ENCODE measurements at regions not wholly inside any gene's neighbourhood (a gene's known extent, or its start where the extent isn't known, plus 50 kb on each side); places are given as distances from the start of the nearest gene placed in this dataset.

DNA sequence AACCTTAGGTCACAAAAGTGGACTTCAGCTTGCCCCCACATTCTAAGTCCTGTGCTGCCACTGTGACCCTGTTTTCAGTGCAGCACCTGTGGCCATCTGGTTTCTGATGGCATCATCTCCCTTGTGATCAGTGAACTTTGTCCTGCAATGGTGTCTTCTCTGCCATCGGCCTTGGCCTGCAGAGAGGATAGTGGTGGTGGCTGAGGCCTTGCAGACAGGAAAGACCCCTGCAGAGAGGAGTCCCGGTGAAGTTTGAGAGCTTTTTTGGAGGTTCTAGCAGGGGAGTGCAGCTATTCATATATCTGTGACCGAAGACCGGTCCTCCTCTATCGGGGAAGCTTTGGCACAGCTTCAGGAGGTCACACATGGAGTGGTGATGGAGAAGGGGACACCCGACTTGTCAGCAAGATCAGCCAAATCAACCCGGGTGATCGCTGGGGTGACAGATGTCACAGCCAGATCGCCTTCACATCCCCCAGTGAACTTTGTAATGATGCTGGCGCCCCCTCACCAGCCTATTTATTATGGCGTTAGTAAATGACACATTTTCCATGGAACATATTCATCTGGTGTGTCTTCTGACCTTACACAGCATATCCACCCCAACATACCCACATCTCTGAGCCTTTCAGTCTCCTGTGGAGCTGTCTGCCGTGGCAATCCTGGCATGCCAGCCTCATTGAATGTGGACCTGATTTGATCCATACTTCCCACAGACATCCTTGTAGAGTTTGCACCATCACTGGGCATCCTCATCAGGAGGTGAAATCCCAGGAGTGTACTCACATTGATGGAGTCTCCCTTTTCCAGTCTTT, 136.1 kb downstream of the PAPOLA start:
- DNase-seq: no peak

DNA sequence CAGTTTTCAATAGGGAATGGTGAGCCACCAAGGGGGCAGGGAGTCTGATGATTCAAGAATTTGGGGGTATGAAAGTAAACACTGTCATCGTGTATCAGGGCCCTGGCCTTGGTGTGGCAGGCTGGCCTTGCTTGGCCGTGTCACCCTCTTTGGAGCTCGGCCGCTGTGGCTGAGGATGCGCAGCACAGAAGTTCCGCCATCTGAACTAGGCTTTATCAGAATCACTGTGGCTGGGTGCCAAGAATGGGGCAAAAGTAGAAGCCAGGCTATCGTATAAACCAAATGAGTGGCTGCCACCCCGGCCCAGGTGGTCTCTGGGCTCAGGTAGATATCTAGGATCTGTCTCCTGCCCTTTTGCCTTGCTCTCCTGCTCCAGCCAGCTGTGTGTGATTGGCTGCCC, 137.4 kb downstream of the PAPOLA start:
- no peak for DNase-seq

DNA sequence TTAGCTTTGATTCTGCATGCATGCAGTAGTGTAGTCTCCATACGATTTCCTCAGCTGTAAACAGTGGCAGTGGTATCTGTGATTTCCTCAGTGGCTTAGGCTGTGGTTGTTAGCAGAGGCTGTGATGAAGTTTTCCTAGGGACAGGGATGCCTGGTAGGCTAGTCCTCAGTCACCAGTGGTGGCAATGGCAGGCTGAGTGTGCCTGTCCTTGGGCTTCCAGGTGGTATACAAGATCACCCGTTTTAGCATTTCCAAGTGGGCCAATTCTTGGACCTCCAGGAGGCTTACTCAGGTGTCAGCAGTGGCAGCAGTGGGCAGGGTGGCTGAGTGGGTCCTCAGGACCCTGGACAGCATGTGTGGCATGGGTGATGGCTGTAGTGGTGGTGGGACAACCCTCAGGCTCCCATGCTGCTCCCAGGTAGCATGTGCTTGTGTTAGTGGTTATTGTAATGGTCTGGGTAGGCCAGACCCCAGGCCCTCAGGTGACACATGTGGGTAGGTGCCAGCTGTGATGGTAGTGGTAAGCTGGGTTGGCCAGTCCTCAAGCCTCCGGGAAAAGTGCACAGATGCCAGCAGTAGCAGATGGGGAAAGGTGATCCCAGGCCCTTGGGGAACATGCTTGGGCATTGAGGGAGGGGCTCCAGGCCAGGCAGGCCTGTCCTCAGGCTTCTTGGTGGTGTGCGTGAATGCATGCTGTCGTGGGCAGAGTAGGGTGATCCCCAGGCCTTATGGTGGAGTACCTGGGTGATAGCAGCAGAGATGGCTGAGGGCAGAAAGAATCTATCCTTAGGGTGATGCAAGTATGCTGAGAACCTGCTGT, 146.5 kb downstream of the PAPOLA start:
- DNase-seq: no peak

DNA sequence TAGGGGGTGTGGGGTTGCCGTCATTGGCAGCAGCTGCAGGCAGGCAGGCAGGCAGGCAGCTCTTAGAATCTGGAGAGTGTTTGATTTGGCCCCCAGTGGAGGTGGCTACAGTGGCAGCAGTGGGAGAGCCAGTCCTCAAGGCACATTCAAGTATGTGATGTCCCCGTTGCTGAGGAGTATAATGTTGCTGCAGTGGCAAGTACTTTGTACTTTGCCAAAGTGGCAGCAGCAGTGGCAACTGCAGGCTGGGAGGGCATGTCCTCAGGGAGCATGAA, 147.1 kb downstream of the PAPOLA start:
- no peak for DNase-seq

DNA sequence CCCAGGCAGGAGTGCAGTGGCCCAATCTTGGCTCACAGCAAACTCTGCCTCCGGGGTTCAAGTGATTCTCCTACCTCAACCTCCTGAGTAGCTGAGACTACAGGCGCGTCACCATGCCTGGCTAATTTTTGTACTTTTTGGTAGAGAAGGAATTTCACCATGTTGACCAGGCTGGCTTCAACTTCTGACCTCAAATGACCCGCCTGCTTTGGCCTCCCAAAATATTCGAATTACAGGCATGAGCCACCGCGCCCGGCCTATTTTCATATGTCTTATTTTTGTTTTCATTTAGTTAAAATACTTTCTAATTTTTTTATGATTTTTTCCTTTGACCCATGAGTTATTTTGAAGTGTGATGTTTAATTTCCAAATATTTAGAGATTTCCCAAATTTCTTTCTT, 143.6 kb upstream of the VRK1 start:
- no peak for DNase-seq

DNA sequence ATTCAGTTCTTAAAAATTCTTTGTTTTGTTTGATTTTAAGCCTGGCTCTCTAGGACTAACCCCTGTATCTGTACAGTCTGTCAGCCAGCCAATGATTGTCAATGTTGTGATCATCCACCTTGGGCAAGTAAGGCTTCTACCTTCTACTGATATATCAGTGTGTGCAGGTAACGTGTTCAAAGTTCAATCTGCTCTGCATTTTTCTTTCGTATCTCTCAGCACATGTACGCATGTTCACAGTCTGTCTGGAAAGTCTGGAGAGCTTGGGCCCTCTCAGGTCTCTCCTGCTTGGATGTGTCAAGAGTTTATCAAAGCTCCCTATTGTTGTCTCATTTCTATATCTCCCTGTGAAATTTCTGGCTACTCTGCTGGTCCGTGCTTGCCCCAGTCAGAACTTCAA, 138.6 kb upstream of the VRK1 start:
- no peak for DNase-seq

DNA sequence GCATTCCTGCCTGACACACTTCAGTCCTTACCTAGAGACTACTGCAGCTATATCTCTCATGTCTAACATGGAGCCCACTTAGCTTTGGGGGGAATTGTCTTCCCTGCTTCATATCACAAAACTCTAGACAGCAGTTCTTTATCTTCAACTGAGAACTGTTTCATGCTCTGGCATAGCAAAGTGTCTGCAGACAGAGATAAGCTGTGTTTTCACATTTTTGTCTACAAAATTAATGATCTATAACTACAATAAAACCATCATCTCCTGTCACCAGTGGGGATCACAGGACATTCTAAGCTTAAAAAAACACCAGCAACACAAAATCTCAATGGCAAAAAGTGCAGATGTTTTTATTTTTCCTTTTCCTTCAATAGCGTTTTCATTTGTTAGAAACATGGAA, 137.1 kb upstream of the VRK1 start:
- no peak for DNase-seq

DNA sequence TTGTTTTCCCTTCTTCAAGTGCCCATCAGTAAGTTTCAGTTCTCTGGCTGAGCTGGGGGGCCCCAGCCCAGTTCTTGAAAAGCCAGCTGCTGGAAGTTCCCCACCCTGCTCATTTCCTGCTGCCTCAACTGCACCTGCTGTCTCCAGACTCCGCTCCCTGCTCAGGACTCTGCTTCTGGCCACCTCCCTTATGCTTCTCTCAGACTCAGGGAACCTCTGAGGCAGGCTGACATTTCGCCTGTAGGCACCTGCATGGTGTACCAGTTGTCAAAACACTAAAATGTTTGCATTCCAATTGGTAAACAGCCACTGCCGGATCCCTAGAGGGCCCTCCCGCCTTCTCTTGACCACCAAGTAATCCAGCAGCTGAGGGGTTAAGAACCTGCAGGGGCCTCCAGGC, 136.5 kb upstream of the VRK1 start:
- no peak for DNase-seq

DNA sequence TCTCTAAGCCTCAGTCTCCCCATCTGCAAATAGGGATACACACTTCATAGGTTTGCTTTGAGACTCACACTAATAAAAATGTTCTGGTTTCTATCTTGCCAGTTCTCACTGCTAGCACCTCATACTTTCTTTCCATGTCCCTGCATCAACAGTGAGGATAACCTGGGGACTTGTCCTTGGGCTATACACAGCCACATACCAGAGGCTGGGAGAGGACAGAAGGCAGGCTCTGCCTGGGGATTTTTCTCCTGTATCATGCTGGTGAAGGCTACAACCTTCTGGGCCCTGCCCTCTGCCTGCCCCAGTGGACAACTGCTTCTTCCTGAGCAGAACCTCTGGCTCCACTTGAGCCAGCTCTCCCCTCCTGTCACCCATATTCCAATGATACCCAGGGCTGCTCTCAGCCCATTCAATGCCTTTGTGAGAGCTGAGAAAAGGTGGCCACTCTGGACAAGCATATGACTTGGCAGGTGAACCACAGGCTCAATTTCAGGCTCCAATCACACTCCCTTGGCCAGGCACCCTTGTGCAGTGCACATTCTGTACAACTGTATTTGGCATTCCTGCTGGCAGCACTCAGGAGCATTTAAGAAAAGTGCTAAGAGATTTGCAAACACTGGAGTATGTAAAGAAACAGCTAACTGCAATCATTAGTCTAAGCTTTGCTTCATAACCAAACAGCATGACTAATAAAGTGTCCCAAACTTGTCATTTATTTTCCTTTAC, 135.8 kb upstream of the VRK1 start:
- DNase-seq: no peak

DNA sequence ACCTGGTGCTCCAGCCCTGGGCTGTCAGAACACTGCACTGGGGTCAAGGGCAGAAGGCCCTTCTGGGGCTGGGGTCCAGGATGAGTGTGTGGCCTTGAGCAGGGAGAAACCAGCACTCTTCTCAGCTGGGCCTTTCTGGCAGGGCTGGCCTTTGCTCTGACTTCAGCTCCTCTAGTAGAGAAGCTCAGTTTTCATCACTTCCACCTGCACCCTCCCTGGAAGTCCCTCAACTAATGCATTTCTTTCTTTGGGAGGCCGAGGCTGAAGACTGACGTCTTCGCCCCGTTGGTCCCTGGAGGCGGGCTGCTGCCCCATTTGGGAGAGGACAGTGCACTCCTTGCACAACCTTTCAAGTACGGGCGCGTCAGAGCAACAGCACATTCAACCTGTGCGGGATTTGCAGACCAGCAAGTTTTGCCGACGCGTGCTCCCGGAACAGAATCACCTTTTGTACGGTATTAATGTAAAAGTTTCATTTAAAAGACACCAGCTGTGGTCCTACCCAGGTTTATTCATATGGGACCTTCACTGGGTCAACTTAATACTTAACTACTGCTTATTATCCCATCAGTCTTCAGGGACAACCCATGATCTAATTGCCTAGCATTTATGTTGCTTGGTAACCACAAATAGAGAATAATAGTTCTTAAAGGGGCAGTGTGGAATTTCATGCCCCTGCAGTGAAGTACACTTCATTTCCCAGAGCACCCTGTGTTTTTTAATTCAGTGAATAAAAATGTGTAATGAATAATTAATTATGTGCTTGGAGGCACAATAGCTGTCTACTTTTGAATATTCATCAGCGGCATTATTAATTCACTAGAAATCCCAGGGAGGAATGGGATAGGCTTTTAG, 134.8 kb upstream of the VRK1 start:
- no peak for DNase-seq

DNA sequence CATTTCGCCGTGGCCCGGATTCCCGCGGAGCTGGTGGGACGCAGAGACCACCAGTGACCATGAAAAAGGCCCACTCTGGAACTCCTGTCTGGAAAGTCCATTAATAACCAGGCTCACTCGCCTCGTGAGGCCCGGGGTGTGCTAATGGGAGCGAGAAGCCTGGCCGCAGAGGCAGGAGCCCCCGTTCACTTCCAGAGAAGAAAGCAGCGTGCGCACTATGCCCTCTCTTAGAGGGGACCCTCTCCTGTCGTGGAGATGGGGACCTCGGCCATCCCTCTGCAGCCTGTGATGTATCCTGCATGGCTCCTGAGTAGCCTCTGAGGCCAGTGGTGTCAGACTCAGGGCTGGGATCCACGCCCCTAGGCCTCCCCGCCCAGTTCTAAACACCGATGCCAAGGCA, 134.1 kb upstream of the VRK1 start:
- DNase-seq: no peak

DNA sequence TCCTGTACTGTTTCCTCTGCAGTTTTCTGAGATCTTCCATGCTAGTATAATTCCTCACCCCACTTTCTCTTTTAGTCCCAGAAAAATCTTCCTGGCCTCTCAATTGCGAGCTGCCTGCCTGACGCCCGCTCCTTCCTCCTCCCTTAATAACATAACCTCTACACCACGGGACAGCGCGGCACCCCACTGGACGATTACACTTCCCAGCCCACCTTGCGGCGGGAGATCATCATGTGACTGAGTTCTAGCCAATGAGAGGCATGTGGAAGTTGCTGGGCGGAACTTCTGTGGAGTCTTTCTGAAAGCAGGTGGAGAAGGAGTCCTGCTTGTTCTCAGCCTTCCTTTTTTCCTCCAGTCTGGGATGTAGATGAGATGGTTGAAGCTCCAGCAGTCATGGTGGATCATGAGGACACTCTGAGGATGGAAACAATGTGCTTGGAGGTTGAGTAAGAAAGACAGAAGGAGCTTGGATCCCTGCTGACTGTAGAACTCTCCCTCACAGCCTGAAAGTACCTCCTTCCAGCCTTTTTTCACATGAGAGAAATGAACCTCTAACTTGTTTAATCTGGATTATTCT, 133.6 kb upstream of the VRK1 start:
- no peak for DNase-seq

DNA sequence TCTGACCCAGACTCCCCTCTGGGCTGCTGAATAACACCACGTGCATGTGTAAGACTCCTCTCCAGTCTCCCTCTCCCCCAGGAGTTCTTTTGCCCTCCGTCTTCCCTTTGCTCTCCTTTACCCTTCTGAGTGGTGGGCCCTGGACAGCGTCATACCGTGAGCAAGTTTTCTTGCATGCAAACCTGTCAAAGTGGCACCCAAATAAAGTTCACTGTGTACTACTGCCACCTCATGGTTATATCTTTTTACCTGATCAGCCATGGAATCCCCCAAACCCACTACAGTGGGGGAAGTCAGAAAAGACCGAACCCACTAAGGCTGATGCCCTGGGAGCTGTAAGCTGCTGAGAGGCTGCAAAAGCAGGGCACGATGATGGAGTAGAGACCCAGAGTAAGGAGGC, 131.1 kb upstream of the VRK1 start:
- no peak for DNase-seq

DNA sequence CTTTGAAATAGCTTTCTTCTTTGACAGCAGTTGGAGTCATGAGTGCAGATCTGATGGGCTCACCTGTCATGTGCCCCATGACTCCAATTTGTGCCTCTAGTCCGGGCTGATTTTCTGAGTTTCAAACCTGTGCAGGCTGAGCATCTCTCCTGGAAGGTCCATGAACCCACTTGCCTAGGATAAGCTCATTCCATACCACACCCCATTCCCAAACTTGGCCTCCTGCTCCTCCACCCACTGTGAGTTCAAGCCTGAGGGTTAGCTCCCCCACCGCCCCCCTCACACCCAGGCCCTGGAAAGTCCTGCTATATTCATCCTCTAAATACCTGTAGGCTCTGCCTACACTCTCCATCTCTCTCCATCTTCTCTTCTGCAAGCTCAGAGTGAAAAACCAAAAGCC, 126.8 kb upstream of the VRK1 start:
- no peak for DNase-seq

DNA sequence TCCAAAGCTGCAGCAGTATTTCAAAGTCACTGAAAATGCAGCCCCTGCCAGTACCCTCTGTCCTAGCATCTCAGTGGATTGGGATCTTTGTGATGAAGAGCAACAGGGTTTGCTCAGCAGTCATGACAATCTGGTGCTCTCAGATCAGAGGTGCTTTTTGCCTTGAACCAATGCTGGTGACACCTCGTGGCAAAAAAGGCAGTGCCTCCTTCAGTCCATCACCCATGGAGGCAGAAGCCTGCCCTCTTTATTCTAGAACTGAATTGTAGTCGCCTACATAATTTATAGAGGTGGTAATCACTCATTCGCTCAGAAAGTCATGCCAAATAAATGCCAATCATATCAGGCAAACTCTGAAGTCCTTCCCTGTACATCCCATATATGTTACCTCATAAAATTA, 126.0 kb upstream of the VRK1 start:
- DNase-seq: no peak

DNA sequence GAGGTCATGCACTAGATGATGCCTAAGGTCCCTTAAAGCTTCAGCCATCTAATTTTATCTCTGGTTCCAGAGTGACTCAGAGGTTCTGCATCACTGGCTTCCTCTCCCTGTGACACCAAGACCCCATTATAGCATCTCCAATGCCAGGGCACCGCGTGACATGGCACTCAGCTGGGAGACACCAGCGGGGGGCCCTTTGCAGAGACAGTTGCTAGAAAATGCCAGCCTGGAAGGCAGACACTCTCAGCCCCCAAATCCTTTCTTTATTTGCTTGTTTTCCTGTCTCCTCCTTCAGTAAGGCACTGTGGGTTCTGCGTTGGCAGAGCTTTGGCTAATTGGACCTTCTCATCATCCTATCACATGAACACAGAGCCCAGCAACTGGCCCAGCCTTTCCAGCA, 123.5 kb upstream of the VRK1 start:
- no peak for DNase-seq

DNA sequence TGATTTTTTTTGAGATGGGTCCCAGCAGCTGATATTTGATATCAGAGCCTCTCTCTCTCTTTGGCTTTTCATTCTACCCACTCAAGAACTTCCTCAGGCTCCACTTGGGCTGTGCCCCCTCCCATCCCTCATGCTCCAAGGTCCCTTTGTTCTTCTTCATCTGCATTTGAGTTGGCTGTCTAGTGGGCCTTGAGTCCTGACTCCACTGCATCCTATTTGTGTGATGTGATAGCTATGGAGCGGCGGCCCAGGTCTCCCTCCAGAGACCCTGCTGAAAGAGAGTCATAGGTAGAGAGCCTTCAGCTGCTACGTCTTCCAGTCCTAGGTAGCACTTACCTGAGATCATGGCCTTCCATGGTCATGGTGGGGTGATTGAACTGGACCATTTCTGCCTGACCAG, 123.1 kb upstream of the VRK1 start:
- DNase-seq: no peak

DNA sequence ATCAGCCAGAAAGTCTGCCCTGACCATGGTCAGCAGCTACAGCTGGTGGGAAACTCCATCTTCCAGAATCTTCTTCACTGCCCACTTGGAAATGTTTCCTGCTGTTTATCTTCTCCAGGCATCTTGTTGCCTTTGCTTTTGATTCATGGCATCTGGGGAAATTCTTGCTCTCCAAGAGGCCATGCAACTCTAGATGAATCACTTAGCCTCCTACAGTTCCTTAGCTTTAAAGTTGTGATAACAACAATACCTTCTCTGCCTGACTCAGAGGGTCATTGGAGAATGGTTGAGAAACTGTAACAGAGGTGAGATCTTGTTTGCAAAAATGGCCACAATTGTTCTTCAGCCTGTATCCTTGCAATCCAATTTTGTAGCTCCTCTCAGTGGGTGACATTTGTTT, 121.0 kb upstream of the VRK1 start:
- DNase-seq: no peak

DNA sequence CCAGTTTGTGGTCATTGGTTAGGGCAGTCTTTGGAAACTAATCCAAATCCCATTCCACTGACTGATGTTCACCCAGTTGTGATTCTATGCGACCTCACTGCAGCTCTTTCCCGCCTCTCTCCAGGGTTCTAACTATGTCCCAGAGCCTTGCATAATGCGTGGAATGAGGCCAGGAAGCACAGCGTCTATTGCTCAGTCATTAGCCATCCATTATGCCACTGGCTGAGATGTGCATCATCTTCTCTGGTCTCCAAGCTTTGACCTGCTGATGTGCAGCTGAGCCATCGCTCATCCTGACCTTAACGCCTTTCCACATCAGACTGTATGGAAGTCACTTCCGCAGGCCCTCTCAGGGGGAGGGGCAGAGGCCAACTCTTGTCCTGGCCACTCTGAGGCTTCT, 115.4 kb upstream of the VRK1 start:
- no peak for DNase-seq

DNA sequence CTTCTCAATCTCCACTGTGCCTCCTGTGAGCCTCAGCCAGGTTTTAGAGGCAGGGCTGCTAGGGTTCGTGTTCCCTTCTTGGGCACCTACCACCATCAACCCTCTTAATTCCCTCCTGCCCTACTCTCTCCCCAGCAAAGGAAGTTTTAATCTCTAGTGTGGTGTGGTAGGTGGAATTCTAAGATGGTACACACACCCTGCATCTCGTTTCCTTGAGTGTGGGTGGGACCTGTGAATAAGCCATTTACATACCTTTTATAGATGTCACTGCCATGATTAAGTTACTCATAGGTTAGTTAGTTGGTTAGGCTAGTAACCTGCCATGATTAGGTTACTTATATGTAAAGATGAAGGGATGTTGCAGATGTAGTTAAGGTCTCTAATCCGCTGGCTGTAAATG, 114.8 kb upstream of the VRK1 start:
- DNase-seq: no peak

DNA sequence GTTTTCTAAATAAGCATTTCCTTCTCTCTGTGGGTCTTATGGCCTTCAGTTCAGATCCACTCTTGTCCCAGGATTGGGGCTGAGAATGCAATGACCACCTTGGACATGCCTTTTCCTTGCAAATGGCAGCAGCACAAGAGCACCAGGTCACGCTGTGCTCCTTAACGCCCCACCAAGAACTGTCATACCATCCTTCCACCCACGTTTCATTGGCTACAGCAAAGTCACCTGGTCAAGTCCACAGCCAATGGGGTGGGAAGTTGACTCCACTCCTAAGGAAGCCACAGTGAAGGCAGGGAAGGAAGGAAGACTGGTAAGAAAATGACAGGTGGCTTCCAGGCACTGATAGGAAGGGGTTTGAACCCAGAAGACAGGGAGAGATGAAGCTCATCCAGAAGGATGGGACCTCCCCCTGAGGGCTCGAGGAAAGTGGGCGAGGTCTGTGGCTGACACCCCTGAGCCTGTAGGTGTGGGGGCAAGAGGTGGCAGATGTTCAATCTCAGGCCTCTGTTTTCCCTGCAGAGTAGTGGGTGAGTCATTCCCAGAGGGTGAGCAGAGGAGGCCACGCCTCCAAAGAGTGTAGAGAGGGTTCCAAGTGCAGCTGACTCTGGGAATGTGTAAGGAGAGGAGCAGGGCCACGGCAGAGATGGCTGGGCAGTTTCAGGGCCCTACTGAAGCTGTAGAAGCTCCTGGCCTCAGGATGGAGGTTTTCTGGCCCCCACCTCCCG, 113.5 kb upstream of the VRK1 start:
- no peak for DNase-seq

DNA sequence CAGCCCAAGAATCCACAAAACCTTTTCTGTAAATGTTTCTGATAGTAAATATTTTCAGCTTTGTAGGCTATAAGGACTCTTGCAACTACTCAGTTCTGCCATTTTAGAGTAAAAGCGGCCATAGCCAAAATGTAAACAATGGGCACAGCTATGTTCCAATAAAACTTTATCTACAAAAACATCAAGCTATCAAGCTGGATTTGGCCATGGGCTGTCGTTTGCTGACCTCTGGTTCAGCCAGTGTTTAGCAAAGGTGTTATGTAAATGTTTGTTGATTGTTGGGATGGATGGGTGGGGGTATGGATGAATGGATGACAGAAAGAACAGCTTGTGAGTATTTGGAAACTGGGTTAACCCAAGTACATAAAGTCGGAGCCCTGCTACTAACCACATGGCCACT, 111.1 kb upstream of the VRK1 start:
- no peak for DNase-seq
